ENCODE measurements at regions not wholly inside any gene's neighbourhood (a gene's known extent, or its start where the extent isn't known, plus 50 kb on each side); places are given as distances from the start of the nearest gene placed in this dataset.

DNA sequence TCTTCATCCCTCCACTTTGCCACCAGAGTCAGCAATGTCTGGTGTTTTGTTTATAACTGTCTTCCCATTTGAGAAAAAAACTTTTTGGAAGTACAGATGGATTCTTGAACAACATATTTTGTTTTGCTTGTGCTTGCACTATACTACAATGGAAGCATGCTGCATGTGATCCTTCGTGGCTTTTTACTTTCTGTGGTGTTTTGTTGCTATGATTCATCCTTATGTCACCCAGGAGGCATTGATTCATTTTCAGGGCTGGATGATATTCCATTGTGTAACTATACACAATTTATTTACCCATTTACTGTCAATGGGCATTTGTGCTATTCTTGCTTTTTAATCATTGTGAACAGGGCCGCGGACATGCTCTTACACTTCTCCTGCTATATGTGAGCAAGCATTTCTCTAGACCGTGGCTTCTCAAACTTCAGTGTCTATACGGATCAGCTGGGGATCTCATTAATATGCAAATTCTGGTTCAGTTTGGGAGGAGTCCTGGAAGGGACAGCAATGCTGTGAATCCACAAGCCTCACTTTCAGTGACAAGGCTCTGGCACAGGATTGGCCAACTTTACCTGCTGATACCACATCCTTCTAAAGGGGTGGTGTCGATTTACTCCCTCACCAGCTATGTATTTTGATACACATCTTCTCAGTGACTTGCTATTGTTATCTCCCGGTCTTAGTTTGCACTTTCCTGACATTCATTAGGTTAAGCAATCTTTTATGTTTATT, 65.9 kb downstream of the POLR2M start:
- TF ChIP-seq POLR2AphosphoS5 (IDR thresholded peaks at IDR 0.05; ENCODE audit: low read depth) (no peak), GABPA (IDR thresholded peaks at IDR 0.05; ENCODE audit: low read depth) (no peak), REST (IDR thresholded peaks at IDR 0.05; ENCODE audit: insufficient replicate concordance, low read depth) (no peak), SPI1 (IDR thresholded peaks at IDR 0.05; ENCODE audit: borderline replicate concordance, low read depth) (no peak)
- TF ChIP-seq, protein P1, sequence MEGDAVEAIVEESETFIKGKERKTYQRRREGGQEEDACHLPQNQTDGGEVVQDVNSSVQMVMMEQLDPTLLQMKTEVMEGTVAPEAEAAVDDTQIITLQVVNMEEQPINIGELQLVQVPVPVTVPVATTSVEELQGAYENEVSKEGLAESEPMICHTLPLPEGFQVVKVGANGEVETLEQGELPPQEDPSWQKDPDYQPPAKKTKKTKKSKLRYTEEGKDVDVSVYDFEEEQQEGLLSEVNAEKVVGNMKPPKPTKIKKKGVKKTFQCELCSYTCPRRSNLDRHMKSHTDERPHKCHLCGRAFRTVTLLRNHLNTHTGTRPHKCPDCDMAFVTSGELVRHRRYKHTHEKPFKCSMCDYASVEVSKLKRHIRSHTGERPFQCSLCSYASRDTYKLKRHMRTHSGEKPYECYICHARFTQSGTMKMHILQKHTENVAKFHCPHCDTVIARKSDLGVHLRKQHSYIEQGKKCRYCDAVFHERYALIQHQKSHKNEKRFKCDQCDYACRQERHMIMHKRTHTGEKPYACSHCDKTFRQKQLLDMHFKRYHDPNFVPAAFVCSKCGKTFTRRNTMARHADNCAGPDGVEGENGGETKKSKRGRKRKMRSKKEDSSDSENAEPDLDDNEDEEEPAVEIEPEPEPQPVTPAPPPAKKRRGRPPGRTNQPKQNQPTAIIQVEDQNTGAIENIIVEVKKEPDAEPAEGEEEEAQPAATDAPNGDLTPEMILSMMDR (IDR thresholded peaks at IDR 0.05; ENCODE audit: insufficient read depth, low read length) = no peak
- H3K27ac ChIP-seq (replicated peaks) = no peak overlapping the region
- no peak overlapping the region for H3K4me3 ChIP-seq (replicated peaks; ENCODE audit: insufficient read depth, low read length)
- no peak for DNase-seq (ENCODE audit: low read depth in 1 of 2, low spot score in 1 of 2)
- H3K27me3 ChIP-seq (ENCODE audit: insufficient read depth, poor library complexity, severe bottlenecking) = no peaks in the 10 kb centered on the region

GRCh38 chr15:57773051-57773450, 66.5 kb downstream of the POLR2M start:
- Histone ChIP-seq H3K27me3 (ENCODE audit: insufficient read depth, poor library complexity, severe bottlenecking) (no peaks in the 10 kb centered on the region), H3K27ac (replicated peaks) (no peak overlapping the region), H3K4me3 (replicated peaks; ENCODE audit: insufficient read depth, low read length) (no peak overlapping the region)
- no peak for DNase-seq (ENCODE audit: low read depth in 1 of 2, low spot score in 1 of 2)
- TF ChIP-seq, protein P1 (IDR thresholded peaks at IDR 0.05; ENCODE audit: insufficient read depth, low read length) = no peak
- TF ChIP-seq GABPA (IDR thresholded peaks at IDR 0.05; ENCODE audit: low read depth) (no peak), SPI1 (IDR thresholded peaks at IDR 0.05; ENCODE audit: borderline replicate concordance, low read depth) (no peak), REST (IDR thresholded peaks at IDR 0.05; ENCODE audit: insufficient replicate concordance, low read depth) (no peak), POLR2AphosphoS5 (IDR thresholded peaks at IDR 0.05; ENCODE audit: low read depth) (no peak)

- Histone ChIP-seq H3K27ac (replicated peaks) (no peak overlapping the region), H3K4me3 (replicated peaks; ENCODE audit: insufficient read depth, low read length) (no peak overlapping the region), H3K27me3 (ENCODE audit: insufficient read depth, poor library complexity, severe bottlenecking) (no peaks in the 10 kb centered on the region)
- TF ChIP-seq SPI1 (IDR thresholded peaks at IDR 0.05; ENCODE audit: borderline replicate concordance, low read depth) (no peak), POLR2AphosphoS5 (IDR thresholded peaks at IDR 0.05; ENCODE audit: low read depth) (no peak), GABPA (IDR thresholded peaks at IDR 0.05; ENCODE audit: low read depth) (no peak), REST (IDR thresholded peaks at IDR 0.05; ENCODE audit: insufficient replicate concordance, low read depth) (no peak)
- TF ChIP-seq, protein P1 (IDR thresholded peaks at IDR 0.05; ENCODE audit: insufficient read depth, low read length) = no peak
- no peak for DNase-seq (ENCODE audit: low read depth in 1 of 2, low spot score in 1 of 2)
These were observed 70.5 kb downstream of the POLR2M start for GRCh38 chr15:57777003-57777402.
